GM10248 (cell line): ENCODE measurements at regions not wholly inside any gene's neighbourhood (a gene's known extent, or its start where the extent isn't known, plus 50 kb on each side); places are given as distances from the start of the nearest gene placed in this dataset.
"Not testable (repeated sequence)": the region's sequence is repeated elsewhere in the genome, so short reads cannot be mapped to it uniquely, and the experiment has no call there.

Experiments
- CTCF ChIA-PET: fragments of 300-600 bp; sonication (Branson Sonifier 250); formaldehyde crosslinking; extraction: SDS; loops from one replicate; lab custom pipeline; 2021; ENCODE audit warnings: antibody characterized with exemption; lab: Yijun Ruan, JAX
- POLR2A ChIA-PET: fragments of 350-650 bp; sonication (Branson Sonifier 250); formaldehyde crosslinking; extraction: SDS; loops from one replicate; lab custom pipeline; 2020; ENCODE audit warnings: antibody characterized with exemption; lab: Yijun Ruan, JAX
- DNase-seq: peaks from one replicate; pipeline ENCODE4 v3.0.0; 2012; ENCODE audit errors: extremely low spot score
- CTCF ChIP-seq: IDR thresholded peaks from 2 replicates; pipeline ENCODE4 v1.5.1; 2012; ENCODE audit warnings: mild to moderate bottlenecking, low read depth; ENCODE audit errors: extremely low read depth, missing control alignments, control extremely low read depth

GRCh38 chr14:83712418-83713129 lies 1817.4 kb upstream of the FLRT2 start:
- CTCF ChIA-PET, result interaction anchor here (0.9 kb wide), 1 partner anchor 9 kb away, joined by 3 read pairs; no protein-coding TSS in a partner anchor
- no peak for DNase-seq
- TF ChIP-seq CTCF, result no peak
- POLR2A ChIA-PET, result no interaction called here

- ChIA-PET POLR2A (no interaction called here), CTCF (no interaction called here)
- DNase-seq, result no peak
These were observed 1816.2 kb upstream of the FLRT2 start for GRCh38 chr14:83713732-83714131.

GRCh38 chr14:83714151-83714550 lies 1815.8 kb upstream of the FLRT2 start:
- ChIA-PET POLR2A (no interaction called here), CTCF (interaction anchor here (1.4 kb wide), 1 partner anchor 8 kb away, joined by 3 read pairs; no protein-coding TSS in a partner anchor)
- TF ChIP-seq CTCF, result no peak
- no peak for DNase-seq

More at GRCh38 chr14:83713732-83714131, 1816.2 kb upstream of the FLRT2 start:
- TF ChIP-seq CTCF, result no peak

GRCh38 chr14:83719435-83719834 lies 1810.5 kb upstream of the FLRT2 start:
- POLR2A ChIA-PET, DNase-seq, CTCF ChIA-PET: not testable (repeated sequence)

- ChIA-PET CTCF (no interaction called here), POLR2A (no interaction called here)
- no peak for DNase-seq
- no peak for TF ChIP-seq CTCF
These were observed 1796.3 kb upstream of the FLRT2 start for GRCh38 chr14:83733670-83734069.

GRCh38 chr14:83734431-83734830 lies 1795.5 kb upstream of the FLRT2 start:
- DNase-seq, result no peak
- no peak for TF ChIP-seq CTCF
- CTCF ChIA-PET, result no interaction called here
- POLR2A ChIA-PET, result no interaction called here

- DNase-seq, result no peak
- POLR2A ChIA-PET, result no interaction called here
- no peak for TF ChIP-seq CTCF
- CTCF ChIA-PET, result interaction anchor here (1.2 to 1.4 kb wide), 2 partner anchors 8 to 15 kb away, joined by 3 read pairs; no protein-coding TSS in a partner anchor
These were observed 1788.7 kb upstream of the FLRT2 start for GRCh38 chr14:83741269-83741668.
